ENCODE measurements at regions not wholly inside any gene's neighbourhood (a gene's known extent, or its start where the extent isn't known, plus 50 kb on each side); places are given as distances from the start of the nearest gene placed in this dataset.

- Histone ChIP-seq H3K4me1 (no peaks in the 10 kb centered on the region), H3K27me3 (no peaks in the 10 kb centered on the region), H3K4me3 (no peak overlapping the region), H3K9me3 (no peaks in the 10 kb centered on the region), H3K36me3 (no peaks in the 10 kb centered on the region), H3K27ac (no peak overlapping the region)
- TF ChIP-seq POLR2A (IDR thresholded peaks at IDR 0.05), result no peak
- 59 to 77% (median 72%) methylated on average over 5 of the region's 5 CpGs for WGBS, 4 donors
- intact Hi-C loops (cut with DNase I), result no loop called here
- ATAC-seq (no peak), DNase-seq (no peak)
Observed at GRCh38 chrX:140949233-140949632, 53.2 kb upstream of the SPANXB1 start.

Small RNA genes lying in the stretch of these regions (microRNA-seq; reads per million reads assigned to microRNA genes)
- gene MIR320D2, result 0 to 0.83 (median 0.59) reads per million in 4 donors
